ENCODE measurements at regions not wholly inside any gene's neighbourhood (a gene's known extent, or its start where the extent isn't known, plus 50 kb on each side); places are given as distances from the start of the nearest gene placed in this dataset.
"Not testable (repeated sequence)": the region's sequence is repeated elsewhere in the genome, so short reads cannot be mapped to it uniquely, and the experiment has no call there.

- DNase-seq = no peak
Observed at GRCh38 chr9:81058782-81059181, 630.6 kb downstream of the TLE1 start.

DNA sequence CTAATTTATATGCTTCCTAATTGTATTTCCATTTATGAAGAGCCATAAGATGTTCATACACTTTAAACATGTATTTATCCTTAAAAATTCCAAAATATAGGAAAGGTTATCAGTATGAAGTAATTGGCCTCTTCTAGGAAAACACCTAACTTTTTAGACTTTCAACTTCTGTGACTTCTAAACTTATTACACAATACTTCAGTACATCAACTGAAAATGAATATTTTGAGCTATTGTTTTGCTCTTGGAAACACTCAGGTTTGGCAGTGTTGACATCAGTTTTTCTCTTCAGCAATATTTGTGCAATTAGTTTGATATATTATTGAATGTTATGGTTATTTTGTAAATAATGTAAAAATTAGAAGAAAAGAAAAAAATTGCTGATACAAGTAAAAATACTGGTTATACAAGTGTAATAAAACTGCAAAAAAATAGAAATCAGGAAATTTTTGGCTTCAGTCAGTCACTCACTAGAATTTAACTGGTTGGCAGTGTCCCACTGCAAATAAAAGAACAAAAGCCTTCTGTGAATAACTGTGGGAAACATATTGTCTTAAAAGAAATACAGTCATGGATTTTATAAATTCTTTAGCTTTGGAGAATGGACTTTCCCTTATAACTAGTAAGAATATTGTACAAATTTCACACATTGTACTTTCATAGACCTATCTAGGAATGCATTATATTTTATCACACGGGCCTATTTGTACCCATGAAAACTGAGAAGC lies 635.9 kb downstream of the TLE1 start:
- DNase-seq = no peak

- DNase-seq = no peak
Observed at GRCh38 chr9:81052846-81053245, 636.5 kb downstream of the TLE1 start.

DNA sequence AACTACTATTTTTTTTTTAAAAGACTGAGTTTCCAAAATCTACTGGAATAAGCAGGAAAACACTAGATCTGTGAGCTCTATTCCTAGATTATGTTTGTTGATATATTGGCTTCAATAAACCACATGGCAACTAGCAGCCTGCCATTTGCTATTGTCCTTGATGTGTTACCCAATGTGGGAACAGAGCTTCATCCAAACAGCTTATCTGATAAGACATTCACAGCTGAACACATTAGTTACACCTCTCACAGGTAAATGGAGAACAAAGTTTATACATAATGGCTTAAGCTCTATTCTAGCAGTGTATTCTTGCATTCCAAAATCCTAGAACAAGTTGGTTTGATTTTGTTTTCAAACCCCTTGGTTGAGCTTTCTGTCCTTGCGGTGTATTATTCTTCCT lies 642.1 kb downstream of the TLE1 start:
- DNase-seq = no peak

DNA sequence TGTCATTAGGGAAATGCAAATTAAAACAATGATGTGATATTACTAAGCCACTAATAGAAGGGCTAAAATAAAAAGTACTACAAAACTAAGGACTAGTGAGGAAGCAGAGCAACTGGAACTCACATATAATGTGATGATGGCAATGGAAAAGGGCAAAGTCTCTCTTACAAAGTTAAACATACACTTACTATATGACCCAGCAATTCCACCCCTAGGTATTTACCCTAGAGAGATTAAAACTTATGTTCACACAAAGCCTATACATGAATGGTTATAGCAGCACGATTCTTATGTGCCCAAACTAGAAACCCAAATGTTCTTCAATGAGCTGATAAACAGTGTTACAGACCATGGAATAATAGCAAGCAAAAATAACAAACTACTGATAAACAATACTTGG lies 643.7 kb downstream of the TLE1 start:
- DNase-seq = no peak

DNA sequence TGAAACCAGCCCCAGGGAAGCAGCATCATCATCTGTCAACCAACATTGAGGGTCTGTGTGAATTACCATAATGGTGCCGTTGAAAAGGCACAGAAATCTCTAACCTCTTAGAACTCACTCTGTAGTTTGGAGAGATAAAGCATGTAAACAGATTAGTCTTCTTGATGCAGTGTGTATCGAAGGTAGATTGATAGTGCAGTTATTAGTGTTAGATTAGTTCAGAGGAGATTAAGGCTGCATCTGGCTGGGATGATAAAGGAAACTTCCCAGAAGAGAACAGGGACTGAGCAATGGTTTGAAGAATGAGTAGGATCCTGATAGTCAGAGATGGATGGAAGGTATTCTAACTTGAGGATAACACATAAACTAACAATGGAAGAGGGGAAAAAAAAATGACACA lies 651.5 kb downstream of the TLE1 start:
- DNase-seq = no peak

- no peak for DNase-seq
Observed at GRCh38 chr9:81035601-81036000, 653.7 kb downstream of the TLE1 start.

DNA sequence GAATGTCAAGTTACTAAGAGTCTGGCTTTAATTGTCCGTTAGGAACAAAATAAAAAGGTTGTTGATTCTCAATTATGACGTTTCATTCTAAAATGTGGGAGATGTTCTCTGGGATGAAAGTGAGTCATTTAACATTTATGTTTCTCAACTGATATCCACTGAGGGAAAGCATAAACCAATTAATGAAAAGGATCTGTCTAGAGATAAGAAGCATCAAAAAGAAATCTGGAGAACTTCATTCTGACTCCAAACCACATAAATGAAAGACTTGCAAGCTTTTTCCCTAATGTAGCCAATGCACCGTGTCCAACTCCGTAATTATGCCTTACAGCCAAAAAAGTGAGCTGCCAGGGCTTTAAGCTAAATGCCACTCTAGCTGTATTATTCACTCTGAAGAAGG lies 654.2 kb downstream of the TLE1 start:
- DNase-seq = no peak

GRCh38 chr9:81032831-81033230 lies 656.5 kb downstream of the TLE1 start:
- no peak for DNase-seq

DNA sequence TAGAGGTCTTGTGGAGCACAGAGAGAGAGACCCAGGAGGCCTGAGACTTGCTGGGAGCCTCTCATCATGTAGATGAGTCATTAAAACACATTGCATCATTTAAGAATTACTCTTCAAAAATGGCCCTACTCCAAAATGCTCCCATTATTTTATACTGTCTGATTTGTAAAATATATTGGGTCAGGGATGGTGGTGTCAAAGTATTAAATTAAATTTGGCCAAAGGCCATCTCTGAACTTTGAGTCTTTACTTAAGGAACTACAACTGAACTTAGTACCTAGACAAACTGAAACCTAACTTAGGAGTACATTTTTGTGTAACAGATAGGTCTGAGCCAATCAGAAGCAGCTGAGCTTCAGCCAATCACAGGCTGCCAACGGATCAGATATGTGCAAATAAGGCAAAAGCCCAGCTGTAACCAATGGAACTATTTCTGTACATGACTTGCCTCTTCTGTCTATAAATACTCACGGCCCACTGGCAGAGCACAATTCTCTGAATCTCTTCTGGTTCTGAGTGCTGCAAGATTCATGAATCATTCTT lies 657.2 kb downstream of the TLE1 start:
- no peak for DNase-seq

DNA sequence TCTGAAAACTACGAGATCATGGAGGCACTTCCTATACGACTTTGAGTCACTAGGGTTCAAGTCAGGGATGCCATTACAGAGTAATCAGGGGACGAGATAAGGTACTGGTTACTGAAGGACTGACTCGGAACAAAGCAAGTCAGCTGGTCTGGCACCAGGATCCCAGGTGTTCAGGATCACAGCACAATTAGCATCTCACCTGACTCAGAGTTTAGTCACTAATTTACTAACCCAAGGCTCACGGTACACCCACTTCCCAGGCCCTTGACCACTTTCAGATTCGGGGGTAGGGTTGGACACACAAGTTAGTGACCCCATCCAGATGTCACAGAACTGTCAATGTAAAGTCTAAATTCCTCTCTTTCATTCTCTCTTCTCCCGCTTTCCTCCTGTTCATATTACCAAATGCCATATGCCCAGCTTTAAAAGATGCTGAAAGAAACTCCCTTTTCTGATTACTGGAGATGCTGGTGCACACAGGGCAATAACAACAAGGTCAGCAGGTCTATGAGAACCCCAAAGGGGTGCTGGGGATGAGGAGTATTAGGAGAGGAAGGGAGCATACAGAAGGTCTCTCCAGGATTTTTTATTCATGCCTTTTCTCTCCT lies 657.8 kb downstream of the TLE1 start:
- no peak for DNase-seq

GRCh38 chr9:81030027-81030426 lies 659.3 kb downstream of the TLE1 start:
- no peak for DNase-seq

DNA sequence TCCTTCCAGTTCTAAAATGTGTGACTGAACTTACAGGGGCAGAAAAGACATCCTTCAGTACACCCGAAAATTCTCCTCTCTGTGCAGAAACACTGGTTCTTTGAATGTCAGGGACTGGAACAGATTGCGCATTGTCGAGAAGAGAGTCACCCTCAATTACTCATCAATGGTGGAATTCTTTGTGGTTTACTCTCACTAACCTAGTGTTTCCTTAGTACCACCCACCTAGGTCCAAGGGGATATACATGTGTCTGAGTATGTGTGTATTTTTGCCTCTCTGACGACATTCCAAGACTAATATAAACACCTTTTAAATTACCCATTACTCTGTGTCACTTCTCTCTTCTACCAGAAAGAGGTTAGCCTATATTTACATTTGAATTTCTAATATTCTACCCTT lies 660.8 kb downstream of the TLE1 start:
- no peak for DNase-seq

GRCh38 chr9:81022177-81022576 lies 667.2 kb downstream of the TLE1 start:
- no peak for DNase-seq

- not testable (repeated sequence) for DNase-seq
Observed at GRCh38 chr9:81014945-81015344, 674.4 kb downstream of the TLE1 start.

GRCh38 chr9:81013191-81013590 lies 676.2 kb downstream of the TLE1 start:
- DNase-seq = not testable (repeated sequence)

DNA sequence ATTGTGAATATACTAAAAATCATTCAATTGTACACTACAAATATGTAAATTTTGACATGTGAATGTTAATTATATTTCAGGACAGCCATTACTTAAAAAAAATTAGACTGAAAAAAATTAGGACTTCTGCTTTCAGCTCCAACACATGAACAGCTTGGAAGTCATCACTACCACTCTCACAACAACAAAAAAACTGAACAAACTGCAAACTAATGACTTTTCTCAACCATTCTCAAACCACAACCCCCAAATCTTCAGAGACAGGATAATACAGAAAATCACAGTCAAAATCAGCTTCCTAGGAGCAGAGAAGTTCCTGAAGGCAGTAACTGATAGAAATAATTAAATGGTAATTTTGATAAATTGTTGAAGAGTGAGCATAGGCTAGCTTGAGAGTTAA lies 686.4 kb downstream of the TLE1 start:
- DNase-seq = no peak

DNA sequence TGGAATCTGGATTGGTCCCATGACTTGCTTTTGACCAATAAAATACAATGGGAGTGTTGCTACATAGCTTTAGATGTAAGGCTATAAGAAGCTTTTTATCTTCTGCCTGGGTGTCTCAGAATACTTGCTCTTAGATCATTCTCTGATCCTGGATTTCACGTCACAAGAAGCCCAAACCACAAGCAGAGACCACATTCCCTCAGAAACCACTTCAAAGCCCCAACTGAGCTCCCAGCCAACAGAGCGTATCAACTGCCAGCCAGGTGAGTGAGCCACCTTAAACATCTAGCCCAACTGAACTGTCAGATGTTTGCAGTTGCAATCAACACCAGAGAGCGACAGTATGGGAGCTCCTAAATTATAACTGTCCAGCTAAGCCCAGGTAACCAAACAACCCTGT lies 687.1 kb downstream of the TLE1 start:
- peak; percentile 6 for DNase-seq

DNA sequence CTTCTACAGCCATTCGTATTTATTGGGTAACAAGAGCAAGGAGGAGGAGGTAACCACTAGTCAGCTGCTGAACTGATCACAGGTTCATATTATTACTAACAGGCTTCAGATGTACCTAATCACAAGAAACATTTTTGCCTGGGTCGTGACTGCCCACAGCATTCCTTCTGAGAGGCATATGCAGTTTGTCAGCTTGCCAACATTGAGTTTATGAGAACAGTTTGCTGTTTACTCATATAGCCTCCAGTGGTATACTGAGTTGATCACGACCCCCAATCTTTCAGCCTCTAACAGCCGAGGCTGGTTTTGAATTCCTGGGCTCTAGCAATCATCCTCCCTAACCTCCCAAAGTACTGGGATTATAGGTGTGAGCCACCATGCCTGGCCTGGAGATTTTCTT lies 693.6 kb downstream of the TLE1 start:
- DNase-seq = no peak

- no peak for DNase-seq
Observed at GRCh38 chr9:80994892-80995291, 694.5 kb downstream of the TLE1 start.

- DNase-seq = not testable (repeated sequence)
Observed at GRCh38 chr9:80985595-80985994, 703.8 kb downstream of the TLE1 start.

DNA sequence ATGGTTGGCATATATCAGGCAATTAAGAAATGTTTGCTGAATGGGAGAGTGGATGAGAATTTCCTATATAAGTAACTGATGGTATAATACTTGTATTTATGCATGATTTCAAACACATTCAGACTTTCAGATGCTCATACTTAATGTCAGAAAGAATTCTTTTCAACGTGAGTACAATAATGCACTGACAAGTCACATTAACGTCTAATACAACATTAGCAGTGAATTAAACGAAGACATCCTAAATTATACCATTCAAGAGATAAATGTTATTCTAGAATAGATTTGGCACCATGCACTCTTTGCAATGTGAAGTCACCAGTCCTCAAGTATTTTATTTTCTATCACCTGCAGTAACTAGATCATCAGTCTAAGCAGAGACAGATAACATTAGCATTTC lies 712.9 kb downstream of the TLE1 start:
- no peak for DNase-seq

- DNase-seq = not testable (repeated sequence)
Observed at GRCh38 chr9:80970377-80970776, 719.0 kb downstream of the TLE1 start.

- no peak for DNase-seq
Observed at GRCh38 chr9:80968611-80969010, 720.7 kb downstream of the TLE1 start.

GRCh38 chr9:80964914-80965313 lies 724.4 kb downstream of the TLE1 start:
- DNase-seq = no peak

Measured in effector CD8-positive, alpha-beta T cell (primary cell).